ENCODE measurements at regions not wholly inside any gene's neighbourhood (a gene's known extent, or its start where the extent isn't known, plus 50 kb on each side); places are given as distances from the start of the nearest gene placed in this dataset.

DNA sequence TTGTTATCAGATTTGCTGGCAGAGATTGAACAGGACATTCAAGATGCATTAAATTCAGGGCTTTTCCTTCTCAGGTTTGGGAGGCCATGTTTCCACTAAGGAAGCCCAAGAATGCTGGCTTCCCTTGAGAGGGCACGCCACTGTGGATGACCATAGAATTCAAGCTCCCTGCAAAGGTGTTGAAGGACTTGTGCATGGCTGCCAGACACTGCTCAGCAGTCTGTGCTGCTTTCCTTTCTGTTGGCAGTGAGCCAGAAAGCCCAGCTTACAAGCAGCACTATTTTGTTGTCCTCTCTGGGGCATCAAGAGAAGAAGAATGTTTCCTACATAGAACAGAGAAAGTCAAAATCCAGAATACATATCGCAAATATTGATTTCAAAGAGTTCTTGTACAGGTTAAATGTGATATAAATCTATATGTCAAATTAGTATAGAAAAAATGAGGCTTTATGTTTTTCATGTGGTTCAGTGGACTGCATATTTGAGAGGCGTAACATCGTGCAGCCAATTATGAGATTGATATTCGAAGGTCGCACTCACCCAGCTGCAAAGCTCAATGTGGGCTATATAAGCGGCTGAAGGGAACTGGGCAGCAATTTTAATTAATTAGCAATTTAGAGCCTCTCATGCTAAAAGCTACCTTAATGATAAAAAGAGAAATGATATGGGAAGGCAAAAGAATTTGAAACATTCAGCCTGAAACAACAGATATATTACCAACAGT is 103.1 kb upstream of the ISL1 start:
- DNase-seq: no peak

DNA sequence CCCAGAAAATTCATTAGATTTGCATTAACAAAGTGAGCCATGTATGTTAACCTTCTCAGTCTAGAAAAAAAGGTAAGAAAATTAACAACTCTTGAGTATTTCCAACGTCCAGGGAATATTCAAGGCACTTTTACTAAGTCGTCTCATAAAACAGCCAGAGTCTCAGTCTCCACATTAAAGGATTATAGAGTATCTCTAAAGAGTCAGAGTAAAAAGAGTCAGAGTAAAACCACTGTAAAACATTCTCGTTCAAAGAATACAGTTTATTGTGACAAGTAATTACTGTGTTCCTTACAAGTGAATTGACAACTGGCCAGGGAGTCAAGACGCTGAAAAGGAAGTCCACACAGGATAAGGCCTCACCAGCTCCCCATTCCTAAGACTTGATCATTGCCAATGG is 97.2 kb upstream of the ISL1 start:
- no peak for DNase-seq

DNA sequence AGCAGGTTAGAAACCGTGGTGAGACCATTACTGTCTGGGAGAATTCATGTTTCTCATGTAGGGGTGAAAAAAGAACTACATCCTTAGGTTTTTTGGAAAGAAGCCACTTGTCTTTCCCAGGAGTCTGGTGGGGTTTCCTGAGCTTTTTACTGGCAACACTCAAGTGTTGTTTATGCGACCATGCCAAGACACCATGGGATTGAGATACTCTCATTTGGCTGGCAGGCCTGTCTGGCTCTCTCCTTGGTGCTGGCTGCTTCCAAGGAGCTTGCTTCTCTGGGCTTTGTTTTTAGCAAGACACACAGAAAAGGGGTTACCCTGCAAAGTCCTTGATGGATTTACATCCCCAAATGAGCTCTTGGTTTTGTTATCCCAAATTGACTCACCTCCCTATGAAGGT is 80.9 kb upstream of the ISL1 start:
- DNase-seq: no peak

DNA sequence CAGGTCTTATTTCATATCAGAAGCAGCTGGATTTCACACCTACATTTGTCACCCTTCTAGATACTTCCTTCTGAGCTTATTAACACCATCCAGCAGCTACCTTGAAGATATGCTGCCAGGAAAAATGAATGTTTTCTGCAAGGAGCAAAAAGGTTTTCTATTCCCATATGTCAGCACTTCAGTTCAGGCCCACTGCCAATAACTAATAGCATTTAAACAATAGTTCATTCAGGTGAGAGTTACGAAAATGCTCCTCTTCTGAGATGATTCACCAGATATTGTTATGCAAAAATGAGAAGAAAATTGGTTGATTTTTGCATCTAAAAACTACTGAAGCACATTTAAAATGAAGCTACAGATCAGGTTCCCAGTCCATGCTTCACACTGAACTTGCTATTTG is 56.4 kb upstream of the ISL1 start:
- DNase-seq: no peak

All from OCI-M1 (cell line).